ENCODE measurements at regions not wholly inside any gene's neighbourhood (a gene's known extent, or its start where the extent isn't known, plus 50 kb on each side); places are given as distances from the start of the nearest gene placed in this dataset.

DNA sequence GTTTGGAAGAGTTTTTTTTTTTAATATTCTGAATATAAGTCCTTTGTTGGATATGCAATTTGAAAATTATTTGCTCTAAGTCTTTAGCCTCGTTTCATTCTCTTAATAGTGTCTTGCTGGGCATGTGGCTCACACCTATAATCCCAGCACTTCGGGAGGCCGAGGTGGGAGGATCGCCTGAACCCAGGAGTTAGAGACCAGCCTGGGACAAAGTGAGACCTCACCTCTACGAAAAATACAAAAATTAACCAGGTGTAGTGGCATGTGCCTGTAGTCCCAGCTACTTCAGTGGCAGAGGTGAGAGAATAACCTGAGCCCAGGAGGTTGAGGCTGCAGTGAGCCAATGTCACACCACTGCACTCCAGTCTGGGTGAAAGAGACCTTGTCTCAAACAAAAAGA lies 87.3 kb upstream of the UBAC2 start:
- H3K4me2 ChIP-seq (ENCODE audit: extremely low read depth, insufficient read depth, low read length): no peak overlapping the region
- H3K36me3 ChIP-seq (ENCODE audit: control insufficient read depth, insufficient read depth, low read length): no peaks in the 10 kb centered on the region
- no peak overlapping the region for H2AFZ ChIP-seq (ENCODE audit: low read length)
- H3K79me2 ChIP-seq (ENCODE audit: control insufficient read depth, insufficient read depth, low read length): no peaks in the 10 kb centered on the region
- H3K9me3 ChIP-seq (ENCODE audit: control insufficient read depth, insufficient read depth, low read depth, low read length): no peaks in the 10 kb centered on the region
- no peaks in the 10 kb centered on the region for H3K27me3 ChIP-seq (ENCODE audit: control insufficient read depth, insufficient read depth, low read length)
- no peaks in the 10 kb centered on the region for H3K4me1 ChIP-seq (ENCODE audit: control insufficient read depth, extremely low read depth, insufficient read depth, low read length)
- H3K9ac ChIP-seq (ENCODE audit: insufficient read depth, low read length): no peak overlapping the region
- no peaks in the 10 kb centered on the region for H4K20me1 ChIP-seq (ENCODE audit: control insufficient read depth, extremely low read depth, insufficient read depth, low read length)
- no peak for DNase-seq (ENCODE audit: low read depth in 2 of 2)
- no peak overlapping the region for H3K4me3 ChIP-seq (replicated peaks in 1 of 4; ENCODE audit: control extremely low read depth in 1 of 4, insufficient read depth in 1 of 4, low read depth in 3 of 4, low read length in 4 of 4)
- TF ChIP-seq EZH2 (IDR thresholded peaks at IDR 0.05; ENCODE audit: low read length, missing control alignments): no peak
- TF ChIP-seq, protein P1, sequence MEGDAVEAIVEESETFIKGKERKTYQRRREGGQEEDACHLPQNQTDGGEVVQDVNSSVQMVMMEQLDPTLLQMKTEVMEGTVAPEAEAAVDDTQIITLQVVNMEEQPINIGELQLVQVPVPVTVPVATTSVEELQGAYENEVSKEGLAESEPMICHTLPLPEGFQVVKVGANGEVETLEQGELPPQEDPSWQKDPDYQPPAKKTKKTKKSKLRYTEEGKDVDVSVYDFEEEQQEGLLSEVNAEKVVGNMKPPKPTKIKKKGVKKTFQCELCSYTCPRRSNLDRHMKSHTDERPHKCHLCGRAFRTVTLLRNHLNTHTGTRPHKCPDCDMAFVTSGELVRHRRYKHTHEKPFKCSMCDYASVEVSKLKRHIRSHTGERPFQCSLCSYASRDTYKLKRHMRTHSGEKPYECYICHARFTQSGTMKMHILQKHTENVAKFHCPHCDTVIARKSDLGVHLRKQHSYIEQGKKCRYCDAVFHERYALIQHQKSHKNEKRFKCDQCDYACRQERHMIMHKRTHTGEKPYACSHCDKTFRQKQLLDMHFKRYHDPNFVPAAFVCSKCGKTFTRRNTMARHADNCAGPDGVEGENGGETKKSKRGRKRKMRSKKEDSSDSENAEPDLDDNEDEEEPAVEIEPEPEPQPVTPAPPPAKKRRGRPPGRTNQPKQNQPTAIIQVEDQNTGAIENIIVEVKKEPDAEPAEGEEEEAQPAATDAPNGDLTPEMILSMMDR (conservative IDR thresholded peaks at IDR 0.05 in 1 of 2, IDR thresholded peaks at IDR 0.05 in 1 of 2; ENCODE audit: low read depth in 1 of 2, low read length in 2 of 2): no peak
- no peak overlapping the region for H3K27ac ChIP-seq (ENCODE audit: insufficient read depth, low read length)

DNA sequence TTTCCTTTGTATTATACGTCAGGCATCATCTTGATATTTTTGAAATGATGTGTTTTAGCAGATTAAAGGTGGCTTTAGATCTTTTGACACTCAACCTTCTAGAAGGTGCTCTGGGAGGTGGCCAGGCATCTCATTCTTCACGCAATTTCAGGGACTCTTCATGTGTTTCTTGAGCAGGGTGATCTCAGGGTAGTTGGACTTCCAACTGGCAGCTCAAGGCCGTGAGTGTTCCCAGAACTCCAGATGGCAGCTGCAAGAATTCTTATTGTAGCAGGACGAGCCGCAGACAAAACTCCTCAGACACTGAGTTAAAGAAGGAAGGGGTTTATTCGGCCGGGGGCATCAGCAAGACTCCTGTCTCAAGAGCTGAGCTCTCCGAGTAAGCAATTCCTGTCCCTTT lies 82.5 kb upstream of the UBAC2 start:
- no peak overlapping the region for H3K4me2 ChIP-seq (ENCODE audit: extremely low read depth, insufficient read depth, low read length)
- no peak overlapping the region for H3K9ac ChIP-seq (ENCODE audit: insufficient read depth, low read length)
- H3K79me2 ChIP-seq (ENCODE audit: control insufficient read depth, insufficient read depth, low read length): no peaks in the 10 kb centered on the region
- no peaks in the 10 kb centered on the region for H3K9me3 ChIP-seq (ENCODE audit: control insufficient read depth, insufficient read depth, low read depth, low read length)
- no peak for DNase-seq (ENCODE audit: low read depth in 2 of 2)
- H3K27ac ChIP-seq (ENCODE audit: insufficient read depth, low read length): no peak overlapping the region
- H3K4me1 ChIP-seq (ENCODE audit: control insufficient read depth, extremely low read depth, insufficient read depth, low read length): no peaks in the 10 kb centered on the region
- H3K27me3 ChIP-seq (ENCODE audit: control insufficient read depth, insufficient read depth, low read length): no peaks in the 10 kb centered on the region
- H3K36me3 ChIP-seq (ENCODE audit: control insufficient read depth, insufficient read depth, low read length): no peaks in the 10 kb centered on the region
- no peak for TF ChIP-seq EZH2 (IDR thresholded peaks at IDR 0.05; ENCODE audit: low read length, missing control alignments)
- TF ChIP-seq, protein P1 (conservative IDR thresholded peaks at IDR 0.05 in 1 of 2, IDR thresholded peaks at IDR 0.05 in 1 of 2; ENCODE audit: low read depth in 1 of 2, low read length in 2 of 2): no peak
- no peaks in the 10 kb centered on the region for H4K20me1 ChIP-seq (ENCODE audit: control insufficient read depth, extremely low read depth, insufficient read depth, low read length)
- no peak overlapping the region for H3K4me3 ChIP-seq (replicated peaks in 1 of 4; ENCODE audit: control extremely low read depth in 1 of 4, insufficient read depth in 1 of 4, low read depth in 3 of 4, low read length in 4 of 4)
- H2AFZ ChIP-seq (ENCODE audit: low read length): no peak overlapping the region

DNA sequence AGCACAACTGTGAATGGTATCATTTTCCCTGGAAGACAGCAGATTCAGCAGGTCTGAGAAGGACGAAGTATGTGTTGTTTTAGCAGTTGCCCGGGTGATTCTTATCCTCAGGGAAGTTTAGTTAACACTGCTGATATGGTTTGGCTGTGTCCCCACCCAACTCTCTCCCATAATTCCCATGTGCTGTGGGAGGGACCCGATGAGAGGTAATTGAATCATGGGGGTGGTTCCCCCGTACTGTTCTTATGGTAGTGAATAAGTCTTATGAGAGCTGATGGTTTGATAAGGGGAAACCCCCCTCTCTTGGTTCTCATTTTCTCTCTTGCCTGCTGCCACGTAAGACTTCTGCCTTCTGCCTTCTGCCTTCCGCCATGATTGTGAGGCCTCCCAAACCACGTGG lies 81.0 kb upstream of the UBAC2 start:
- no peak overlapping the region for H2AFZ ChIP-seq (ENCODE audit: low read length)
- no peak overlapping the region for H3K4me2 ChIP-seq (ENCODE audit: extremely low read depth, insufficient read depth, low read length)
- TF ChIP-seq, protein P1 (conservative IDR thresholded peaks at IDR 0.05 in 1 of 2, IDR thresholded peaks at IDR 0.05 in 1 of 2; ENCODE audit: low read depth in 1 of 2, low read length in 2 of 2): no peak
- no peak for TF ChIP-seq EZH2 (IDR thresholded peaks at IDR 0.05; ENCODE audit: low read length, missing control alignments)
- no peaks in the 10 kb centered on the region for H4K20me1 ChIP-seq (ENCODE audit: control insufficient read depth, extremely low read depth, insufficient read depth, low read length)
- no peak for DNase-seq (ENCODE audit: low read depth in 2 of 2)
- no peak overlapping the region for H3K27ac ChIP-seq (ENCODE audit: insufficient read depth, low read length)
- H3K79me2 ChIP-seq (ENCODE audit: control insufficient read depth, insufficient read depth, low read length): no peaks in the 10 kb centered on the region
- no peaks in the 10 kb centered on the region for H3K36me3 ChIP-seq (ENCODE audit: control insufficient read depth, insufficient read depth, low read length)
- no peaks in the 10 kb centered on the region for H3K27me3 ChIP-seq (ENCODE audit: control insufficient read depth, insufficient read depth, low read length)
- no peaks in the 10 kb centered on the region for H3K9me3 ChIP-seq (ENCODE audit: control insufficient read depth, insufficient read depth, low read depth, low read length)
- no peaks in the 10 kb centered on the region for H3K4me1 ChIP-seq (ENCODE audit: control insufficient read depth, extremely low read depth, insufficient read depth, low read length)
- H3K4me3 ChIP-seq (replicated peaks in 1 of 4; ENCODE audit: control extremely low read depth in 1 of 4, insufficient read depth in 1 of 4, low read depth in 3 of 4, low read length in 4 of 4): no peak overlapping the region
- H3K9ac ChIP-seq (ENCODE audit: insufficient read depth, low read length): no peak overlapping the region

Measured in fibroblast of lung (primary cell).